ENCODE measurements at regions not wholly inside any gene's neighbourhood (a gene's known extent, or its start where the extent isn't known, plus 50 kb on each side); places are given as distances from the start of the nearest gene placed in this dataset.

- TF ChIP-seq, protein P1, sequence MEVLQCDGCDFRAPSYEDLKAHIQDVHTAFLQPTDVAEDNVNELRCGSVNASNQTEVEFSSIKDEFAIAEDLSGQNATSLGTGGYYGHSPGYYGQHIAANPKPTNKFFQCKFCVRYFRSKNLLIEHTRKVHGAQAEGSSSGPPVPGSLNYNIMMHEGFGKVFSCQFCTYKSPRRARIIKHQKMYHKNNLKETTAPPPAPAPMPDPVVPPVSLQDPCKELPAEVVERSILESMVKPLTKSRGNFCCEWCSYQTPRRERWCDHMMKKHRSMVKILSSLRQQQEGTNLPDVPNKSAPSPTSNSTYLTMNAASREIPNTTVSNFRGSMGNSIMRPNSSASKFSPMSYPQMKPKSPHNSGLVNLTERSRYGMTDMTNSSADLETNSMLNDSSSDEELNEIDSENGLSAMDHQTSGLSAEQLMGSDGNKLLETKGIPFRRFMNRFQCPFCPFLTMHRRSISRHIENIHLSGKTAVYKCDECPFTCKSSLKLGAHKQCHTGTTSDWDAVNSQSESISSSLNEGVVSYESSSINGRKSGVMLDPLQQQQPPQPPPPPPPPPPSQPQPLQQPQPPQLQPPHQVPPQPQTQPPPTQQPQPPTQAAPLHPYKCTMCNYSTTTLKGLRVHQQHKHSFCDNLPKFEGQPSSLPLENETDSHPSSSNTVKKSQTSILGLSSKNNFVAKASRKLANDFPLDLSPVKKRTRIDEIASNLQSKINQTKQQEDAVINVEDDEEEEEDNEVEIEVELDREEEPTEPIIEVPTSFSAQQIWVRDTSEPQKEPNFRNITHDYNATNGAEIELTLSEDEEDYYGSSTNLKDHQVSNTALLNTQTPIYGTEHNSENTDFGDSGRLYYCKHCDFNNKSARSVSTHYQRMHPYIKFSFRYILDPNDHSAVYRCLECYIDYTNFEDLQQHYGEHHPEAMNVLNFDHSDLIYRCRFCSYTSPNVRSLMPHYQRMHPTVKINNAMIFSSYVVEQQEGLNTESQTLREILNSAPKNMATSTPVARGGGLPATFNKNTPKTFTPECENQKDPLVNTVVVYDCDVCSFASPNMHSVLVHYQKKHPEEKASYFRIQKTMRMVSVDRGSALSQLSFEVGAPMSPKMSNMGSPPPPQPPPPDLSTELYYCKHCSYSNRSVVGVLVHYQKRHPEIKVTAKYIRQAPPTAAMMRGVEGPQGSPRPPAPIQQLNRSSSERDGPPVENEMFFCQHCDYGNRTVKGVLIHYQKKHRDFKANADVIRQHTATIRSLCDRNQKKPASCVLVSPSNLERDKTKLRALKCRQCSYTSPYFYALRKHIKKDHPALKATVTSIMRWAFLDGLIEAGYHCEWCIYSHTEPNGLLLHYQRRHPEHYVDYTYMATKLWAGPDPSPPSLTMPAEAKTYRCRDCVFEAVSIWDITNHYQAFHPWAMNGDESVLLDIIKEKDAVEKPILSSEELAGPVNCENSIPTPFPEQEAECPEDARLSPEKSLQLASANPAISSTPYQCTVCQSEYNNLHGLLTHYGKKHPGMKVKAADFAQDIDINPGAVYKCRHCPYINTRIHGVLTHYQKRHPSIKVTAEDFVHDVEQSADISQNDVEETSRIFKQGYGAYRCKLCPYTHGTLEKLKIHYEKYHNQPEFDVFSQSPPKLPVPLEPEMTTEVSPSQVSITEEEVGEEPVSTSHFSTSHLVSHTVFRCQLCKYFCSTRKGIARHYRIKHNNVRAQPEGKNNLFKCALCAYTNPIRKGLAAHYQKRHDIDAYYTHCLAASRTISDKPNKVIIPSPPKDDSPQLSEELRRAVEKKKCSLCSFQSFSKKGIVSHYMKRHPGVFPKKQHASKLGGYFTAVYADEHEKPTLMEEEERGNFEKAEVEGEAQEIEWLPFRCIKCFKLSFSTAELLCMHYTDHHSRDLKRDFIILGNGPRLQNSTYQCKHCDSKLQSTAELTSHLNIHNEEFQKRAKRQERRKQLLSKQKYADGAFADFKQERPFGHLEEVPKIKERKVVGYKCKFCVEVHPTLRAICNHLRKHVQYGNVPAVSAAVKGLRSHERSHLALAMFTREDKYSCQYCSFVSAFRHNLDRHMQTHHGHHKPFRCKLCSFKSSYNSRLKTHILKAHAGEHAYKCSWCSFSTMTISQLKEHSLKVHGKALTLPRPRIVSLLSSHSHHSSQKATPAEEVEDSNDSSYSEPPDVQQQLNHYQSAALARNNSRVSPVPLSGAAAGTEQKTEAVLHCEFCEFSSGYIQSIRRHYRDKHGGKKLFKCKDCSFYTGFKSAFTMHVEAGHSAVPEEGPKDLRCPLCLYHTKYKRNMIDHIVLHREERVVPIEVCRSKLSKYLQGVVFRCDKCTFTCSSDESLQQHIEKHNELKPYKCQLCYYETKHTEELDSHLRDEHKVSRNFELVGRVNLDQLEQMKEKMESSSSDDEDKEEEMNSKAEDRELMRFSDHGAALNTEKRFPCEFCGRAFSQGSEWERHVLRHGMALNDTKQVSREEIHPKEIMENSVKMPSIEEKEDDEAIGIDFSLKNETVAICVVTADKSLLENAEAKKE (CRISPR knock-in tag; IDR thresholded peaks at IDR 0.05) = no peak
- TF ChIP-seq CREB1 (CRISPR knock-in tag; IDR thresholded peaks at IDR 0.05; ENCODE audit: low read depth) (no peak), JUNB (IDR thresholded peaks at IDR 0.05; ENCODE audit: unreplicated experiment) (no peak), REST (IDR thresholded peaks at IDR 0.05; ENCODE audit: unreplicated experiment) (no peak)
Observed at GRCh38 chr14:39957987-39958386, 525.8 kb upstream of the FBXO33 start (continued).

GRCh38 chr14:39957290-39957689, 525.1 kb upstream of the FBXO33 start:
- Histone ChIP-seq H3F3A (replicated peaks; ENCODE audit: low read depth) (no peaks in the 10 kb centered on the region), H4K20me1 (replicated peaks; ENCODE audit: insufficient read depth) (no peaks in the 10 kb centered on the region), H3K4me3 (no peak overlapping the region), H3K36me3 (ENCODE audit: insufficient read depth) (no peaks in the 10 kb centered on the region), H2AFZ (no peak overlapping the region), H3K27me3 (ENCODE audit: insufficient read depth) (no peaks in the 10 kb centered on the region), H3K4me2 (no peak overlapping the region), H3K79me2 (replicated peaks; ENCODE audit: insufficient read depth) (no peaks in the 10 kb centered on the region), H3K4me1 (ENCODE audit: insufficient read depth) (peaks cover 3% of the 10 kb centered on the region; the same call in 1 of the 2 replicates), H3K9me2 (ENCODE audit: insufficient read depth) (no peaks in the 10 kb centered on the region), H3K27ac (ENCODE audit: low read depth) (no peak overlapping the region)
- Mint-ChIP-seq H3K27me3 (ENCODE audit: insufficient read depth, low read depth, poor library complexity) (no peaks in the 10 kb centered on the region), H3K9me3 (peaks cover 10% of the 10 kb centered on the region), H3K4me1 (no peaks in the 10 kb centered on the region), H3K36me3 (ENCODE audit: low read depth) (peaks cover 3% of the 10 kb centered on the region; the same call in 1 of the 3 replicates), H3K4me3 (no peak overlapping the region), H3K27ac (no peak overlapping the region)
- no peak for DNase-seq (ENCODE audit: low spot score)
- ATAC-seq = no peak
- no peak for TF ChIP-seq REST (IDR thresholded peaks at IDR 0.05; ENCODE audit: unreplicated experiment)
- no peak for TF ChIP-seq STAT1 (IDR thresholded peaks at IDR 0.05; ENCODE audit: unreplicated experiment)
- no peak for TF ChIP-seq POLR2AphosphoS5 (IDR thresholded peaks at IDR 0.05; ENCODE audit: low read depth)
- no peak for TF ChIP-seq EZH2phosphoT487 (IDR thresholded peaks at IDR 0.05; ENCODE audit: unreplicated experiment)
- TF ChIP-seq ZNF331 (CRISPR knock-in tag; IDR thresholded peaks at IDR 0.05; ENCODE audit: low read depth) = no peak
- TF ChIP-seq CTCF (conservative IDR thresholded peaks at IDR 0.05; ENCODE audit: low read depth in 2 of 2) = no peak
- no peak for TF ChIP-seq NANOG (IDR thresholded peaks at IDR 0.05; ENCODE audit: borderline replicate concordance)

Measured in GM23338 (cell line).